Prostate gland (tissue), 2 donors: ENCODE measurements at regions not wholly inside any gene's neighbourhood (a gene's known extent, or its start where the extent isn't known, plus 50 kb on each side); places are given as distances from the start of the nearest gene placed in this dataset.

ENCODE experiments used
- DNase-seq: peaks from one replicate; pipeline ENCODE4 v3.0.0-alpha.2; 2019; ENCODE audit warnings: low spot score
- H3K27ac ChIP-seq, 2 donors: fragments of 200-600 bp; sonication (generic); 2 replicates each; pipeline ENCODE4 v1.5.1; 2017 to 2019
- H3K27me3 ChIP-seq: fragments of 200-600 bp; sonication (generic); replicated peaks from 2 replicates; pipeline ENCODE4 v1.5.1; 2019; ENCODE audit not compliant: insufficient read depth
- H3K36me3 ChIP-seq, 2 donors: fragments of 200-600 bp; sonication (generic); 1 replicate in 1 of 2; 2 replicates in 1 of 2; pipeline versions ENCODE4 v1.5.1 to v1.8.1; 2017 to 2019
- H3K4me1 ChIP-seq: fragments of 200-600 bp; sonication (generic); replicated peaks from 2 replicates; pipeline ENCODE4 v1.5.1; 2019
- H3K4me3 ChIP-seq, 2 donors: fragments of 200-600 bp; sonication (generic); 2 replicates each; pipeline ENCODE4 v1.5.1; 2017 to 2019
- H3K9me3 ChIP-seq: fragments of 200-600 bp; sonication (generic); 2 replicates; pipeline ENCODE4 v1.5.1; 2017
- POLR2A ChIP-seq: fragments of 450-650 bp; IDR thresholded peaks from one replicate; pipeline ENCODE4 v1.6.1; 2016; ENCODE audit warnings: antibody characterized with exemption, mild to moderate bottlenecking
- POLR2AphosphoS5 ChIP-seq: sonication (generic); formaldehyde crosslinking; IDR thresholded peaks from one replicate; pipeline ENCODE4 v1.6.1; 2017; ENCODE audit warnings: antibody characterized with exemption
- WGBS: methylation state at CpG from one replicate; pipeline ENCODE4 v1.1.5; 2018; 5-methylcytosine and 5-hydroxymethylcytosine counted together
- intact Hi-C: fragments of 100-400 bp; cut with DNase I; formaldehyde crosslinking; loops from one replicate; pipeline ENCODE4 v1.14.2; 2022
- TF ChIP-seq, protein P1 (sequence below), 4 experiments: fragments of 200-600 bp in 2 of 4; fragments of 450-650 bp in 2 of 4; sonication (generic) in 2 of 4; IDR thresholded peaks; 1 replicate in 3 of 4; 2 replicates in 1 of 4; pipeline ENCODE4 v1.5.1; 2016 to 2019; ENCODE audit warnings: antibody characterized with exemption in 4 of 4, mild to moderate bottlenecking in 2 of 4, moderate library complexity in 2 of 4

DNA sequence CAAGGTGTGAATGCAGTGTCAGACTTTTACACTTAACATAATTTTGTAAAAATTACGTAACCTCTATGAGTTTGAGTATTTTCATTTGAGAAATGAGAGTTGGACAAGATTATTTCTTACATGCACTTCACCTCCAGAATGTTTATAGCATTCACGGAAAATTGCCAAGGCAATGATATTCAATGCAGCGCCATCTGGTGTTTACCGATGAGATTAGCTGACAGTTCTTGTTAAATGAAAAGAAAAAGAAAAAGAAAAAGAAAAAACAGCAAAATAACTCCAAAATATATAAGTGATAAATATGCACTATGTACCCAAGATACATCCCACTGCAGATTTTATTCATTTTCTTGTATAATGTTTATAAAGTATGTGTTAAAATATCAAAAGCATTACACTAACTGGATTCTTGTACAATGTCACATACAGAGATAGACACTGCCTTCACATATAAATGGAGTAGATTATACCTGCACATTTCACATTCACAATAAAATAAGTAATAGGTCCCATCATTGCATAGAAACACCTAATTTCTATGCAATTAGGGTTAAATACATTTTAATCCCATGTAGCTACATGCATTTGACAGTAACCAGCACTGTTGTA lies 976.3 kb upstream of the FAT3 start:
- no peaks in the 10 kb centered on the region for H3K27me3 ChIP-seq
- no peaks in the 10 kb centered on the region for H3K9me3 ChIP-seq
- no peak for DNase-seq
- 27% methylated on average over 4 of the region's 4 CpGs for WGBS
- intact Hi-C loops, result no loop called here
- H3K27ac ChIP-seq, result no peak overlapping the region
- H3K36me3 ChIP-seq, result no peaks in the 10 kb centered on the region
- H3K4me1 ChIP-seq, result no peaks in the 10 kb centered on the region
- TF ChIP-seq, protein P1, sequence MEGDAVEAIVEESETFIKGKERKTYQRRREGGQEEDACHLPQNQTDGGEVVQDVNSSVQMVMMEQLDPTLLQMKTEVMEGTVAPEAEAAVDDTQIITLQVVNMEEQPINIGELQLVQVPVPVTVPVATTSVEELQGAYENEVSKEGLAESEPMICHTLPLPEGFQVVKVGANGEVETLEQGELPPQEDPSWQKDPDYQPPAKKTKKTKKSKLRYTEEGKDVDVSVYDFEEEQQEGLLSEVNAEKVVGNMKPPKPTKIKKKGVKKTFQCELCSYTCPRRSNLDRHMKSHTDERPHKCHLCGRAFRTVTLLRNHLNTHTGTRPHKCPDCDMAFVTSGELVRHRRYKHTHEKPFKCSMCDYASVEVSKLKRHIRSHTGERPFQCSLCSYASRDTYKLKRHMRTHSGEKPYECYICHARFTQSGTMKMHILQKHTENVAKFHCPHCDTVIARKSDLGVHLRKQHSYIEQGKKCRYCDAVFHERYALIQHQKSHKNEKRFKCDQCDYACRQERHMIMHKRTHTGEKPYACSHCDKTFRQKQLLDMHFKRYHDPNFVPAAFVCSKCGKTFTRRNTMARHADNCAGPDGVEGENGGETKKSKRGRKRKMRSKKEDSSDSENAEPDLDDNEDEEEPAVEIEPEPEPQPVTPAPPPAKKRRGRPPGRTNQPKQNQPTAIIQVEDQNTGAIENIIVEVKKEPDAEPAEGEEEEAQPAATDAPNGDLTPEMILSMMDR (IDR thresholded peaks at IDR 0.05), result peak in 3 of 4 experiments; percentile 14 to 47 (median 39)
- TF ChIP-seq POLR2A, result no peak
- no peak overlapping the region for H3K4me3 ChIP-seq

DNA sequence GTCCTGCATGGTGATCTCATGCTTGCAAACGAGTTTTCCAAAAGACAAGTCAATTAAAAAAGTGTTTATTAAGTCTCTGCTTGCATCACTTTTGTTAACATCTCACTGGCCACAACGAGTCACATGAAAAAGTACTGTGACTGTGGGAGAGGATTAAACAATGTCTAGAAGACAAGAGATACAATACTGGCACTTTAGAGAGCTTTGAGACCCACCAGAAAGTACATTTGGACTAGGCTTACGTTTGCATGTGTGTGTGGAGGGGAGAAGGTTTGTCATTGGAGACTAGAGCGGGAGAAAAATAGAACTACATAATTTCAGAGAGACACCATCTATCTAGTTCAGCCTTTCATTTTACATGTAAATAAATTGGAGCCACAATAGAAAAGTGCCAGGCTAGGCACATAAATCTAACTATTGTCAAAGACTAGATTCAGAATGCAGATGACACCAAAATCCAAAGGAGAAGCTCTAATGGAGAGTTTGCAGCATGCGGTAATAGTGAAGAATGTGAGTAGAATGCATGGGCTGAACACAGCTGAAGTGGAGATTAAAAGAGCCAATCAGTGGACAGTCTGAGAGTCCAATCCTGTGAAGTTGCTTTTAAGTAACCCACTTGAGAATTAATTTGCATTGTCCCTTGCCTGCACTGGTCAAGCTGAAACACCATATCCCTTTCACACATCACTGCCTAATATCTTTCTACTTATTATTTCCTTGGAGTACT lies 977.4 kb upstream of the FAT3 start:
- Histone ChIP-seq H3K9me3 (no peaks in the 10 kb centered on the region), H3K4me3 (no peak overlapping the region), H3K27me3 (no peaks in the 10 kb centered on the region), H3K27ac (no peak overlapping the region), H3K4me1 (no peaks in the 10 kb centered on the region), H3K36me3 (no peaks in the 10 kb centered on the region)
- TF ChIP-seq POLR2A, result no peak
- TF ChIP-seq, protein P1 (IDR thresholded peaks at IDR 0.05), result no peak
- TF ChIP-seq POLR2AphosphoS5, result no peak
- intact Hi-C loops, result no loop called here
- no peak for DNase-seq
- WGBS, result 77% methylated on average over 5 of the region's 5 CpGs

DNA sequence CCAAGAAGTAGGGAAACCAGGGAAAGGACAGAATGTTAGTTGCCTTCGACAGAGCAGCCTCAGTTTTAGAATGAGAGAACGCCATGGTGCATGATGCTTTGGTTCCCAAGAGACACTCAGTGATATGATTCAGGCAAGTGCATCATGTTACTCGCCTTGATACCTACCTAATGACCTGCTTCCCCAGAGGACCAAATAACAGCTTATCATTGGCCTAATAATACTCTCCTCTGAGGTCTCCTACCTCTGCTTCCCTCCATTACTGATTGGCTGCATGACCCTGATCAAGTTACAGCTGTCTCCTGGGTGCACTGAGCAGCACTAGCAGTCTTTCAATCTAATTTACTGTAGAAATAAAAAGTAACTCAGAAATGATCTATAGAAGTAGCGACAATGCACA lies 979.7 kb upstream of the FAT3 start:
- TF ChIP-seq POLR2AphosphoS5 (no peak), POLR2A (no peak)
- TF ChIP-seq, protein P1 (IDR thresholded peaks at IDR 0.05), result no peak
- intact Hi-C loops, result no loop called here
- 92% methylated on average over 4 of the region's 4 CpGs for WGBS
- H3K27me3 ChIP-seq, result no peaks in the 10 kb centered on the region
- no peak overlapping the region for H3K27ac ChIP-seq
- no peak for DNase-seq
- no peaks in the 10 kb centered on the region for H3K36me3 ChIP-seq
- H3K4me1 ChIP-seq, result no peaks in the 10 kb centered on the region
- no peak overlapping the region for H3K4me3 ChIP-seq
- no peaks in the 10 kb centered on the region for H3K9me3 ChIP-seq

DNA sequence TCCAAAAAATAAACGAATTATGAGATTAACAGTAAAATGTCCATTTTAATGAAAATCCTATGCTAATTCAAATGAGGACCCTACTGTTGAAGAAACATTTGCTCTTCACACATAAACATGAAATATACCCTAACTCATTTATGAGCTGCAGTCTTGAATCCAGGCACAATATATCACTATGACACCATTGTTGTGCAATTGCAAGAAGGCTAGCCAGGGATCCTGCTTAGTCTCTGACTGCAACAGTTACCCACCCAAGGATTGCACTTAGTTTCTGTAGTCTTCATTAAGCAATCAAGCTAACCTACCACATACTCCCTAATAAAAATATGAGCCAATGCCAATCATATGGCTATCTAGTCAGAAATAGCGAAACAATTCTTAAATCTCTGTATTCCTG lies 981.0 kb upstream of the FAT3 start:
- no peak overlapping the region for H3K4me3 ChIP-seq
- no peak overlapping the region for H3K27ac ChIP-seq
- H3K36me3 ChIP-seq, result no peaks in the 10 kb centered on the region
- no peaks in the 10 kb centered on the region for H3K9me3 ChIP-seq
- no peaks in the 10 kb centered on the region for H3K4me1 ChIP-seq
- no peak for DNase-seq
- intact Hi-C loops, result no loop called here
- TF ChIP-seq, protein P1 (IDR thresholded peaks at IDR 0.05), result no peak
- TF ChIP-seq POLR2AphosphoS5 (no peak), POLR2A (no peak)
- no peaks in the 10 kb centered on the region for H3K27me3 ChIP-seq
- WGBS, result 89% methylated on average over 2 of the region's 2 CpGs

DNA sequence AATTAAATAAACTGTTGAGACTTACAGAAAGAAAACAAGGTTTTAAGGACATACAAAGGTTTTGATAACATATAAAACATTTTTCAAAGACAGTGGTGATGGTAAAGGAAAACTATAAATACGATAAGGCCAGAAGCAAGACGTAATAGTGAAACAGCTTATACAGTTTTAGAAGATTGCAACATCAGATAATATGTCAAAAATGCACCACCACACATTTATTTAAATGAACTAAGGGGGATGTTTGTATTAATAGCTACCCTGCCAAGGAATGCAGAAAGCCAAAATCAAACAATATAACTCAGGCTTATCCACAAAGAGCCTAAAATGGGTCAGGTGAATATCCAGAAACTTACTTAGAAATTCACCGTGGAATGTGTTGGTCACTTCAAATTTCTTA lies 981.6 kb upstream of the FAT3 start:
- TF ChIP-seq POLR2A (no peak), POLR2AphosphoS5 (no peak)
- no peak for DNase-seq
- H3K27me3 ChIP-seq, result no peaks in the 10 kb centered on the region
- H3K36me3 ChIP-seq, result no peaks in the 10 kb centered on the region
- 51% methylated on average over 3 of the region's 3 CpGs for WGBS
- H3K4me3 ChIP-seq, result no peak overlapping the region
- H3K9me3 ChIP-seq, result no peaks in the 10 kb centered on the region
- intact Hi-C loops, result no loop called here
- no peak overlapping the region for H3K27ac ChIP-seq
- H3K4me1 ChIP-seq, result no peaks in the 10 kb centered on the region
